ENCODE measurements at regions not wholly inside any gene's neighbourhood (a gene's known extent, or its start where the extent isn't known, plus 50 kb on each side); places are given as distances from the start of the nearest gene placed in this dataset.
"Not testable (repeated sequence)": the region's sequence is repeated elsewhere in the genome, so short reads cannot be mapped to it uniquely, and the experiment has no call there.

- DNase-seq, result no peak
These were observed 58.4 kb upstream of the WAPL start for GRCh38 chr10:86579883-86580520.

GRCh38 chr10:86580521-86580891 is 58.9 kb upstream of the WAPL start:
- DNase-seq, result no peak

GRCh38 chr10:86583983-86584382 is 62.4 kb upstream of the WAPL start:
- DNase-seq, result peak; percentile 10 to 51

GRCh38 chr10:86585037-86585929 is 63.7 kb upstream of the WAPL start:
- DNase-seq, result peak; percentile 11 to 65

- no peak for DNase-seq
These were observed 64.9 kb upstream of the WAPL start for GRCh38 chr10:86586516-86586915.

GRCh38 chr10:86588781-86589180 is 65.6 kb upstream of the OPN4 start:
- not testable (repeated sequence) for DNase-seq

GRCh38 chr10:86591436-86591835 is 62.9 kb upstream of the OPN4 start:
- no peak for DNase-seq

GRCh38 chr10:86592413-86592812 is 61.9 kb upstream of the OPN4 start:
- DNase-seq, result peak in 1 of 2 experiments; percentile 36

- no peak for DNase-seq
These were observed 59.8 kb upstream of the OPN4 start for GRCh38 chr10:86594535-86594934.

- peak in 1 of 2 experiments; percentile 8 for DNase-seq
These were observed 58.9 kb upstream of the OPN4 start for GRCh38 chr10:86595496-86595895.

- no peak for DNase-seq
These were observed 58.1 kb upstream of the OPN4 start for GRCh38 chr10:86596266-86596665.

GRCh38 chr10:86597306-86597705 is 57.0 kb upstream of the OPN4 start:
- no peak for DNase-seq

GRCh38 chr10:86598151-86598550 is 56.2 kb upstream of the OPN4 start:
- no peak for DNase-seq

- no peak for DNase-seq
These were observed 55.3 kb upstream of the OPN4 start for GRCh38 chr10:86599041-86599440.

- no peak for DNase-seq
These were observed 54.6 kb upstream of the OPN4 start for GRCh38 chr10:86599729-86600128.

GRCh38 chr10:86600296-86600695 is 54.1 kb upstream of the OPN4 start:
- DNase-seq, result no peak

- DNase-seq, result no peak
These were observed 52.3 kb upstream of the OPN4 start for GRCh38 chr10:86601956-86602602.

- no peak for DNase-seq
These were observed 51.1 kb upstream of the OPN4 start for GRCh38 chr10:86603256-86603655.
